OCI-LY1 (cell line): ENCODE measurements at regions not wholly inside any gene's neighbourhood (a gene's known extent, or its start where the extent isn't known, plus 50 kb on each side); places are given as distances from the start of the nearest gene placed in this dataset.

ENCODE experiments used
- CTCF ChIP-seq: fragments of 200-600 bp; sonication (generic), shearing (Covaris generic); IDR thresholded peaks from 2 replicates; pipeline ENCODE4 v1.5.1; 2017; ENCODE audit warnings: mild to moderate bottlenecking, antibody characterized with exemption, low read length, moderate library complexity, mixed read lengths
- EZH2 ChIP-seq: fragments of 200-600 bp; sonication (generic), shearing (Covaris generic); IDR thresholded peaks from 2 replicates; pipeline ENCODE4 v1.8.0; 2017; ENCODE audit warnings: borderline replicate concordance, mixed run types, mild to moderate bottlenecking, antibody characterized with exemption, low read length, moderate library complexity, mixed read lengths

GRCh38 chr14:30331030-30331429 lies 227.9 kb upstream of the G2E3 start:
- TF ChIP-seq CTCF (no peak), EZH2 (no peak)
